SH-SY5Y (cell line): ENCODE measurements at regions not wholly inside any gene's neighbourhood (a gene's known extent, or its start where the extent isn't known, plus 50 kb on each side); places are given as distances from the start of the nearest gene placed in this dataset.

Experiments used
- GATA2 ChIP-seq: IDR thresholded peaks from 2 replicates; pipeline ENCODE4 v1.6.1; 2011; ENCODE audit warnings: mild to moderate bottlenecking, low read depth, low read length
- GATA3 ChIP-seq: IDR thresholded peaks from 2 replicates; pipeline ENCODE4 v1.6.1; 2011; ENCODE audit warnings: low read depth, mild to moderate bottlenecking, low read length, moderate library complexity

DNA sequence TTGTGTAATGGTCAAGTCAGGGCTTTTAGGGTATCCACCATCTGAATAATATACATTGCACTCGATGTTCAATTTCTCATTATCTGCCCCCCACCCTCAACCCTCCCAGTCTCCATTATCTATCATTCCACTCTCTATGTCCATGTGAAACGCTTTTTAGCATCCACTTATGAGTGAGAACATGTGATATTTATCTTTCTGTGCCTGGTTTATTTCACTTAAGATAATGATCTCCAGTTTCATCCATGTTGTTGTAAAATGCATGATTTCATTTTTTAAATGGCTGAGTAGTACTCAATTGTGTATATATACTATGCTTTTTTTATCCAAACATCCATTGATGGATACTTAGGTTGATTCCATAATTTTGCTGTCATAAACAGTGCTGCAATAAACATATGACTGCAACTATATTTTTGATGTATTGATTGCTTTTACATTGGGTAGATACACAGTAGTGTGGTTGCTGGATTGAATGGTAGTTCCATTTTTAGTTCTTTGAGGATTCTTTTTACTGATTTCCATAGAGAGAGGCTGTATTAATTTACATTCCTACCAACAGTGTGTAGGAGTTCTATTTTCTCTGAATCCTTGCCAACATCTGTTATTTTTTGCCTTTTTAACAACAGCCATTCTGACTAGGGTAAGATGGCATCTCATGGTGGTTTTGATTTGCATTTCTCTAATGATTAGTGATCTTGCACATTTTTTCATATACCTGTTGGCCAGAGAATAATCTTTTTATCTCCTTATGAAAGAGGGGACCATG, 332.9 kb upstream of the TGFBR2 start:
- peak; percentile 99 for TF ChIP-seq GATA3
- peak; percentile 87; the same call in 1 of the 2 replicates for TF ChIP-seq GATA2
